Activated T-helper 1 cell treated with anti-CD3 and anti-CD28 coated beads, Interleukin-12 subunit alpha, Interleukin-12 subunit beta, Interleukin-2, Interleukin-4 antibody, amounts not matched to agents 30 ng/mL and 10 ng/mL and 1 ng/mL, durations not matched to agents 14 hours and 24 hours and 36 hours (primary cell): ENCODE measurements at regions not wholly inside any gene's neighbourhood (a gene's known extent, or its start where the extent isn't known, plus 50 kb on each side); places are given as distances from the start of the nearest gene placed in this dataset.

Experiments
- DNase-seq: peaks from one replicate; pipeline ENCODE4 v3.0.0; 2021; ENCODE audit warnings: low spot score
- H3K27ac Mint-ChIP-seq: one replicate; pipeline ENCODE4 v1.8.0; 2021; ENCODE audit warnings: mild to moderate bottlenecking, mixed read lengths
- H3K27me3 Mint-ChIP-seq: one replicate; pipeline ENCODE4 v1.8.0; 2022; ENCODE audit warnings: mild to moderate bottlenecking, moderate library complexity, mixed read lengths; ENCODE audit not compliant: insufficient read depth
- H3K36me3 Mint-ChIP-seq: one replicate; pipeline ENCODE4 v1.8.0; 2021; ENCODE audit warnings: low read depth, mixed read lengths
- H3K4me1 Mint-ChIP-seq: one replicate; pipeline ENCODE4 v1.8.0; 2021; ENCODE audit warnings: low read depth, mixed read lengths
- H3K4me3 Mint-ChIP-seq: one replicate; pipeline ENCODE4 v1.8.0; 2021; ENCODE audit warnings: mild to moderate bottlenecking, moderate library complexity, mixed read lengths
- H3K9me3 Mint-ChIP-seq: one replicate; pipeline ENCODE4 v1.8.0; 2021; ENCODE audit warnings: mixed read lengths
- intact Hi-C: fragments of 100-400 bp; cut with micrococcal nuclease; formaldehyde crosslinking; loops from one replicate; pipeline ENCODE4 v1.15.1; 2024

DNA sequence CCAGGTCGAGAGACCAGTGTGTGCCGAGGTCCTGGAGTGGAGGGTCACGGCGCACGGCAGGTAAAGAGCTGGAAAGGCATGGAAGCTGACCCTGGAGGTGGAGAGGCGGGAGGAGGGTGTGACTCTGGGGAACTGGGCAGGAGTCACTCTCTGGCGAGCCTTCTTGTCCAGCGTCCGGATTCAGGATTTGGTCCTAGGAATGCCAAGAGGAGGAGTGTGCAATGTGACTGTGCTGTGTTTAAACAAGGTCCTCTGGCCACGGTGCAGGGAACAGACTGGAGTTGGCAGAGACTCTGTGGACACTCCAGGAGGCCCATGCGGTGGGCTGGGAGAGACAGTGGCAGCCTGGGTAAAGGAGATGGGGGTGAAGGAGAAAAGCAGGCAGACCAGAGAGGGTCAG lies 64.2 kb upstream of the CASZ1 start:
- Mint-ChIP-seq H3K27me3 (peaks cover 36% of the 10 kb centered on the region), H3K36me3 (no peaks in the 10 kb centered on the region), H3K4me1 (no peaks in the 10 kb centered on the region), H3K9me3 (no peaks in the 10 kb centered on the region), H3K4me3 (no peak overlapping the region), H3K27ac (no peak overlapping the region)
- intact Hi-C loops: no loop called here
- DNase-seq: no peak

DNA sequence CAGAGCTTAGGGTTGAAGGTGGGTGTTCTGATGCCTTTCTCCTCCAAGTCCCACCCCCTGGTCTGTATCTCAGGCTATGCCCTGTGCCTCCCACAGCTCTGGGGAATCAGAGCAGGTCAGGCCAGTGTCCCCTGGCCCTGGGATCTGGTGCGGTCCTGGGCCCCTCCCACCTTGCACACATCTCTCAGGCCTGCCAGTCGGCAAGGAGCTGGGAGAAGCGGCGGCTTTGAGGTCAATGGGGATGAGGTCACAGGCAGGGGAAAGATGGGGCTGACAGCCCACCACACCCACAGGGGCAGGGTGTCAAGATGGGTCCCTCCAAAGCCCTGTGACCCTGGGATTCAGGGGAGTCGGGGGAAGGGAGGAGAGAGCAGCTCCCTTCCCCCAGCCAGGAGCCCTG lies 65.4 kb upstream of the CASZ1 start:
- intact Hi-C loops: no loop called here

DNA sequence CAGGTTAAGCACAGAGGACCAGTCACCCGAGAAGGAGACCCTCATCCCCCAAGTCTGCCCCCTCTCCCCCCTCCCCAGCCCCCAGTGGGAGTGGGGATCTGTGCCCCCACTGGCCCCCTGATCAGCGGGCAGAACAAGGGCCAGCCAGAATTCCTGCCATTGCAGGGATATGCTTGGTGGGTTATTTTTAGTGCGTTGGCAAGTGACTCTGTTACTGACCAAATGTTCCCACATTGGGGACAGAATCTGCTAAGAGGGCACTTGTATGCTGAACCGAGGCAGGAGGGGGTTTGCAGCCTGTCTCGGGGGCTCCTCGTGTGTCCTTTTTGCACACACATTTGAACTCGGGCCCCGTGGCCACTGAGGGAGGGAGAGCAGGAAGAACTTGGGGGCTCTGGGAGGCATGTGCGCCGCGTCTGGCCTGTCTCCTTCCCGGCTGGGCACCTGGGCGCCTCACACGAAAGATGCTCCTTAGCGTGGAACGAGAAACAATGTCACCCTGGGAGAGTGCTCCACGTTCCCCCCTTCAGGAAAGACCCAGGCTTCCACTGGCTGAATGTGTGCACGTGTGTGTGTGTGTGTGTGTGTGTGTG lies 66.4 kb upstream of the CASZ1 start:
- peaks cover 48% of the 10 kb centered on the region for H3K27me3 Mint-ChIP-seq
- H3K4me3 Mint-ChIP-seq: no peak overlapping the region
- no peaks in the 10 kb centered on the region for H3K9me3 Mint-ChIP-seq
- H3K27ac Mint-ChIP-seq: no peak overlapping the region
- H3K36me3 Mint-ChIP-seq: no peaks in the 10 kb centered on the region
- intact Hi-C loops: no loop called here
- H3K4me1 Mint-ChIP-seq: peaks cover 5% of the 10 kb centered on the region
- DNase-seq: no peak

More for the DNA sequence above, 65.4 kb upstream of the CASZ1 start:
- no peak overlapping the region for H3K4me3 Mint-ChIP-seq
- peaks cover 42% of the 10 kb centered on the region for H3K27me3 Mint-ChIP-seq
- no peak for DNase-seq
- peaks cover 5% of the 10 kb centered on the region for H3K4me1 Mint-ChIP-seq
- no peaks in the 10 kb centered on the region for H3K36me3 Mint-ChIP-seq
- no peak overlapping the region for H3K27ac Mint-ChIP-seq
- H3K9me3 Mint-ChIP-seq: no peaks in the 10 kb centered on the region

DNA sequence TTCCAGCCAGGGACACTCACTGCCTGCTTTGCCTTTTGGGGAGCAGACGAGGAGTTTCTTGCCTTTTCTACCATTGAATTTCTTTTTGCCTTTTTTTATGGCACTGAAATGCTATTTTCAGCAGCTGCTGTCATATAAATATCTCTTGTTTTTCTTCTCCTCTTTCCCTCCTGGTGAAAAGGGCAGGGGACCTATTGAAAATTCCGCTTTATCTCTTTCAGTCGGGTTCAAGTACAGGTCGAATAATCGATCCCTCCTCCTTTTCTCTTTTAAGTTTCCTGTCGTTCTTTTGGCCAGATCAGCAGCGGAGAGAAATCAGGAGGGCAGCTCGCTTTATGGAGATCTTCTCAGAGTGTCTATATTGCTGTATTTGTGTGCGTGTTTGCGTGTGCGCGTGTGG lies 67.4 kb upstream of the CASZ1 start:
- H3K4me1 Mint-ChIP-seq: peaks cover 5% of the 10 kb centered on the region
- no peaks in the 10 kb centered on the region for H3K36me3 Mint-ChIP-seq
- no peak overlapping the region for H3K4me3 Mint-ChIP-seq
- peaks cover 52% of the 10 kb centered on the region for H3K27me3 Mint-ChIP-seq
- H3K9me3 Mint-ChIP-seq: no peaks in the 10 kb centered on the region
- DNase-seq: no peak
- intact Hi-C loops: no loop called here
- H3K27ac Mint-ChIP-seq: no peak overlapping the region

DNA sequence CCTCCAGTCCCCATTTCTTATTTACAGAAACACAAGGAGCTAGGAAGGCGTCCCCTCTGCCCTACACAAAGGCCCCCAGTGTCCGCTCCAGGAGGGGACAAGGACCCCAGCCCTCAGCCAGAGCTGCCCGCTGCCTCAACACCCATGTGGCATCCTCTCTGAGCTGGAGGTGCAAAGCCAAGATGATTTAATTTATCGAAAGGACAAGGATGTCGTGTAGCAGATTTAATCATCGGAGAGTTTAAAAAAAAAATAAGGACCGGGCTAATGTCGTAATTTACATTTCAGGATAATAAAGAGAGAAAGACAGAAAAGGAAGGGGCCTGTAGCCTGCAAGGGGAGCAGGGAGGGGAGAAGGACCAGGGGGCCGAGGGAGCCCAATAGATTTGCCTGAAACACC lies 68.3 kb upstream of the CASZ1 start:
- no peak for DNase-seq
- Mint-ChIP-seq H3K4me1 (peaks cover 5% of the 10 kb centered on the region), H3K27me3 (peaks cover 57% of the 10 kb centered on the region)

DNA sequence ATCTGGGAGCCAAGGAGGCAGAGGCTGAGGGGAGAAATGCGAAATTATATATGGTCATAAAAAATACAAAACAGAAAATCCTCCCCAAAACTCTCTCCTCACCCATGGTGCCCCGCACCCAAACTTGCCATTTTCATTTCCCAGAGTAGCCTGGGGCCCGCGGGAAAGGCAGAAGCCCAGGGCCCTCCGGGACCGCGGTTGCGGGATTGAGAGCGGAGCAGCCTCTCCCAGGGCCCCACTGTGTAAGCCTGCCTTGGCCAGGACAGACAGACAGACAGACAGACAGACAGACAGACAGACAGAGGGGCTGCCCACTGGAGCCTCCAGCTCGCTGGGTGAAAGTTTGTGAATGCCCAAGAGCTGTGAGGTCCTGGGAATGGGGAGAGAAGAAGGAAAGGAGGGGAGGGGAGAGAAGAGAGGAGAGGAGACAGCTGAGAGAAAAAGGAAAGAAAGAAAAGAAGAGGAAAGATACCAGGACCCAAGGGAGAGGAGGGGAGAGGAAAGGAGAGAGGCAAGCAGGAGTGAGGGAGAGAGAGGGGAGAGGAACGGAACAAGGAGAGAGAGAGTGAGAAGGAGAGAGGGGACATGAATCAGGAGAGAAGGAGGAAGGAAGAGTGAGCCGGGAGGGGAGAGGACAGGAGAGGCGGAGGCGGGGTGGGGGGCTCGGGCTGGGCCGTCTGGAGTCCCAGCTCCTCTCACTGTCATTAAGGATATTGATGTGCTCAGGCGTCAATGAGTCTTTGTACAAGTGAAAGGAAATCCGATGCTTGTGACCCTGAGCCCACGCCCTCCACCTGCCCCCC lies 69.3 kb upstream of the CASZ1 start:
- H3K9me3 Mint-ChIP-seq: no peaks in the 10 kb centered on the region

More for the DNA sequence above, 68.3 kb upstream of the CASZ1 start:
- Mint-ChIP-seq H3K4me3 (no peak overlapping the region), H3K9me3 (no peaks in the 10 kb centered on the region), H3K36me3 (no peaks in the 10 kb centered on the region), H3K27ac (no peak overlapping the region)
- intact Hi-C loops: loop anchor here (5.0 kb wide), 2 partner anchors 67 to 78 kb away; partner anchors contain the start of gene CASZ1

DNA sequence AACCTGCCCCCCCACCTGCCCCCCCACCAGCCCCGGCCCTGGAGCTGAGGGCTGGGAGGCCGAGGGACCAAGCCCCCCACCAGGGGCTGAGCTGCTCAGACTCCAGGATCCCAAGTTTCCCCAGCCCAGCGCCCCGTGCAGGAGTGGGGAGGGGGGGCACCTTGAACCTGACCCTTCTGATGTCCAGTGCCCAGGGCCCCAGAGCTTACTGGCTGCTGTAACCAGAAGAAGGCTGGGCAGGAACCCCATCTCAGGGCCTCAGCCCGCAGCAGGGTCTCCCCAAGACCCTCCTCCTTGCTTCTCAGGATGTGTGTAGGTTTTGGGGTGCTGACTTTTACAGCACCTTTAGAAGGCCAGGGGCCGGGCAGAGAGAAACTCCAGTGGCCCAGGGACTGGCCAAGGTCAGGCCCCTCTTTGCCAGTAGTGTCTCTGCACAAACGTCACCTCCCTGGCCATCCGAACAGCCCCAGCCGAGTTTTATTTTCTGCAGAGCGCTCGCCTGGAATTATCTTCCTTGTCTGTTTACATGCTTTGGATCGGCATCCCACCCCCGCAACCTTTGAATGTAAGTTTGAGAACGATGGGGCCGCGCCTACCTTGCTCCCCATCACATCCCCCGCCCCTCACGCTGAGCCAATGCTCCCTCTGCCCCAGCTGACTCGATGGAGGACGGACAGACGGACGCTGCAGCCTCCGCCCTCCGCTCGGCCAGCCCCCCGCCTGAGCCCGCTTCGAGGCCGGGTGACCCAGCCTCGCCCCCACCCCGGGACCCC lies 70.1 kb upstream of the CASZ1 start:
- no peak overlapping the region for H3K27ac Mint-ChIP-seq
- H3K4me3 Mint-ChIP-seq: peak overlapping the region; percentile 65
- intact Hi-C loops: loop anchor here (1.0 to 5.0 kb wide), 5 partner anchors 69 to 371 kb away; partner anchors contain the start of gene CASZ1
- no peak for DNase-seq
- no peaks in the 10 kb centered on the region for H3K9me3 Mint-ChIP-seq
- peaks cover 61% of the 10 kb centered on the region for H3K27me3 Mint-ChIP-seq
- H3K36me3 Mint-ChIP-seq: no peaks in the 10 kb centered on the region
- peaks cover 5% of the 10 kb centered on the region for H3K4me1 Mint-ChIP-seq

More for the DNA sequence above, 69.3 kb upstream of the CASZ1 start:
- Mint-ChIP-seq H3K36me3 (no peaks in the 10 kb centered on the region), H3K4me1 (peaks cover 5% of the 10 kb centered on the region), H3K27me3 (peaks cover 62% of the 10 kb centered on the region), H3K27ac (peak overlapping the region; percentile 2), H3K4me3 (peak overlapping the region; percentile 24)
- intact Hi-C loops: loop anchor here (5.0 kb wide), 2 partner anchors 68 to 77 kb away; partner anchors contain the start of gene CASZ1
- DNase-seq: no peak

DNA sequence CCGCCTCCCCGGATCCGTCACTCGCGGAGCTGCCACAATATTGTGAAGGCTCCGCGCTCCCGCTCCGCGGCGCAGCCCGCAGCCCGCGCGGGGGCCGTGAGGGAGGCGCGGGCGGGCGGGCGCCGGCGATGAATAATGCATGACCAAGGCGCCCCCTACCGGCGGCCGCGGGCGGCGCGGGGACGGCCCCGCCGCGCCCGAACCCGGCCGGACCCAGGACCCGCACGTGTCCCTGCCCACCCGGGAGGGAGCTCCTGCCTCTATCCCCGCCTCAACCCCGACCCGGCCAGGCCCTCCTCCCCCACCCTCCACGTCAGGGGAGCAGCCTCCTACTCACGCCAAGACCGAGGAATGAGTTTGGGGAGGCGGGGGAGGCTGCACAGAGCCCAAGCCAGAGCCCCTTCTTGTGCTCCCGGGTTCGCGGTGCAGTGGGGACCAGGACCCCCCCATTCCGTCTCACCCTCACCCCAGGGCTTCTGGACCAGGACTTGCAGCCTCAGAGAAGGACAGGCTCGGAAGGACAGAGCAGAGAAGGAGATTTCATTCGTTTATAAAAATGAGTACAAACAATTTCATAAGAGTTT lies 70.8 kb upstream of the CASZ1 start:
- peak; percentile 48 for DNase-seq
- peaks cover 67% of the 10 kb centered on the region for H3K27me3 Mint-ChIP-seq
- intact Hi-C loops: loop anchor here (1.0 to 5.0 kb wide), 5 partner anchors 70 to 372 kb away; partner anchors contain the start of gene CASZ1
- H3K36me3 Mint-ChIP-seq: no peaks in the 10 kb centered on the region
- peaks cover 5% of the 10 kb centered on the region for H3K4me1 Mint-ChIP-seq
- H3K27ac Mint-ChIP-seq: no peak overlapping the region
- no peaks in the 10 kb centered on the region for H3K9me3 Mint-ChIP-seq
- H3K4me3 Mint-ChIP-seq: peak overlapping the region; percentile 35

DNA sequence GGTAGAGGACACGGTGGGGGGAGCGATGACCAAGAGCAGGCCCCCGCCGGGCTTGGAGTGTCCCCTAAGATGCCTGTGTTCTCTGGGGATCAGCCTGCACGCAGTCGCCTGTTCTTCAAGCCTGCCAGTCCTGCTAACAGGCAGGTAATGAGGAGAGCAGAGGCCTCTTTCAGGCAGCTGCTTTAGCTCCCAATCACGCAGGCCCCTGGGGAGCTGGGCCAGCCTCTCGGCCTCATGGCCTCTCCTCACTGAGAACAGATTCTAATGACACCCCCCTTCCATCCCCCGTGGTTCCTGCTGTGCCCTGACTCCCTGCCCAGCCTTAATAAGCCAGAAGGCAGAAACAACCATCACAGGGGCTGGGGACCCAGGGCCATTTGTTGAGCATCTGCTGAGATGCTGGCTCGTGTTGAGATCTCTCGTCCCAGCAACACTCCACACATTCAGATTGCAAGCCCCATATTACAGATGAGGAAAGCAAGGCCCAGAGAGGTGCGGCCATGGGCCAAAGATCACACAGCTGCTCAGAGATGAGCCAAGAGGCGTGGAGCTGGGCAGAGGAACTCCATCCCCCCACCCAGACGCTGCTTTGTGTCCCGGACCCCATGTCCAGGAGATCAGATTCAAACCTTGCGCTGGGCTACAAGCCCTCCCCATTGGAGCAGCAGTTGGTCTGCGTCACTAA lies 71.6 kb upstream of the CASZ1 start:
- Mint-ChIP-seq H3K27me3 (peaks cover 64% of the 10 kb centered on the region), H3K9me3 (no peaks in the 10 kb centered on the region), H3K4me1 (peaks cover 5% of the 10 kb centered on the region), H3K4me3 (no peak overlapping the region), H3K36me3 (no peaks in the 10 kb centered on the region), H3K27ac (no peak overlapping the region)
- intact Hi-C loops: loop anchor here (1.0 to 5.0 kb wide), 5 partner anchors 71 to 373 kb away; partner anchors contain the start of gene CASZ1
- no peak for DNase-seq

DNA sequence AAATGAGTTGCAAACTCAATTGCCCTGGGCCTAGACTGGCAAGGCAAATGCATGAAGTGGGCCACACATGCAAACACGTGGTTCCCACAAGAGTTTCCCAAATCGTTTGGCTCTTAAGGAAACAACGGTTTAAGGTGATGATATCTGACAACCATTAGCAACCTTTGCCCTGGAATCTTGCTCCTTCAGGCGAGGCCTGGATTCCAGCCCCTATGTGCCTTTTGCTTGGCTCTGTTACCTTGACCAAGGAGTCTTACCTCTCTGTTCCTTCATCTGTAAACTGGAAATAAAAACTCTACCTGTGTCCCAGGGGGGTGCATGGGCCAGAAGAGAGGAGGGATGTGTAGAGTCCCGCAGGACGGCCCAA lies 72.1 kb upstream of the CASZ1 start:
- Mint-ChIP-seq H3K27ac (no peak overlapping the region), H3K4me1 (peaks cover 5% of the 10 kb centered on the region), H3K27me3 (peaks cover 59% of the 10 kb centered on the region), H3K36me3 (no peaks in the 10 kb centered on the region), H3K9me3 (no peaks in the 10 kb centered on the region), H3K4me3 (no peak overlapping the region)
- intact Hi-C loops: loop anchor here (5.0 kb wide), 2 partner anchors 71 to 74 kb away; partner anchors contain the start of gene CASZ1
- no peak for DNase-seq

DNA sequence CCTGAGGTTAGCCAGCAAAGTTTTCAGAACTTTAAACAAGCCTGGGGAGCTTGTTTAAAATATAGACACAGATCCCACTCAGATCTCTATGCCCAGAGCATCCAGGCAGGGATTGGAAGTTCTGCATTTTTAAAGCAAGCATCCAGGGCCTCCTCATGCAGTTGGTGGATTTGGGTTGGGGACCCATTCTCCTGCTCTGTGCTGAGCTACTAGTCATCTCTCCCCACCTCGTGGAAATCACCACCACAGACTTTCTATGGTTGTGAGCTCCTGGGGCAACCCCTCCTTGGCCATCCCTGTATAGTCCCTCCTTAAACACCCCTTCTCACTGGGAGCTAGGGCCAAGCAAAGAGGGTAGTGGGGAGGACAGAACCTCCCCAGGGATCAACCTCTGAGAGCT lies 73.5 kb upstream of the CASZ1 start:
- H3K27me3 Mint-ChIP-seq: peaks cover 48% of the 10 kb centered on the region
- no peaks in the 10 kb centered on the region for H3K9me3 Mint-ChIP-seq
- no peak overlapping the region for H3K4me3 Mint-ChIP-seq
- no peaks in the 10 kb centered on the region for H3K36me3 Mint-ChIP-seq
- peaks cover 5% of the 10 kb centered on the region for H3K4me1 Mint-ChIP-seq
- no peak for DNase-seq
- intact Hi-C loops: loop anchor here (5.0 kb wide), 2 partner anchors 72 to 73 kb away; partner anchors contain the start of gene CASZ1
- H3K27ac Mint-ChIP-seq: no peak overlapping the region

DNA sequence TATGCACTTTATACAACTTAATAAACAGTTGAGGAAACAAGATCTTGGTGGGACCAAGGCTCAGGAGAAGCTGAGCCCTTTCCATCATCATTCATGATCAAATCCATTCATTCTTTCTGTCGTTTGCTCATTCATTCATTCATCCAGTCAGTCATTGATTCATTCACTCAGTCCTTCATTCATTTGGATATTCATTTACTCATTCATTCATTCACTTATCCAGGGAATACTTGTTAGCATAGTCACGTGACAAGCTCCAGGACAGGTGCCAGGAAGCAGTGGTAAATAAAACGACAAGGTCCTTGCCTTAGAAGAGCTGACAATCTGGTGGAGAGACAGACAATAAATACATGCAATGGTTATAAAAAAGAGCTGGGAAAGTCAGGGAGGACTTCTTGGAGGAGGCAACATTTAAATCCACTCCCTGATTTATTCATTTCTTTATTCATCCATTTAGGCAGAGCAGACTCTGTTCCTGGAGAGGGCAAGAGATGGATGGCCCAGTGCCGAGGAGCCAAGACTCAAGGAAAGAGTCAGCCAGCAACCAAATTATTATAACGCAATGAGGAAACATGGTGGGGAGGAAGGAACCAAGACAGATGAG lies 74.1 kb upstream of the CASZ1 start:
- Mint-ChIP-seq H3K27ac (no peak overlapping the region), H3K4me1 (peaks cover 5% of the 10 kb centered on the region), H3K9me3 (no peaks in the 10 kb centered on the region), H3K4me3 (no peak overlapping the region), H3K36me3 (no peaks in the 10 kb centered on the region), H3K27me3 (peaks cover 41% of the 10 kb centered on the region)
- intact Hi-C loops: no loop called here
- DNase-seq: no peak
